Panc1 (cell line): ENCODE measurements at regions not wholly inside any gene's neighbourhood (a gene's known extent, or its start where the extent isn't known, plus 50 kb on each side); places are given as distances from the start of the nearest gene placed in this dataset.

ENCODE experiments used
- CTCF ChIP-seq: fragments of 450-650 bp; IDR thresholded peaks from 2 replicates; pipeline ENCODE4 v1.5.1; 2017; ENCODE audit warnings: mild to moderate bottlenecking
- POLR2AphosphoS5 ChIP-seq: IDR thresholded peaks from 2 replicates; pipeline ENCODE4 v1.6.1; 2012; ENCODE audit warnings: mild to moderate bottlenecking, low read depth, low read length, moderate library complexity
- SIN3A ChIP-seq: IDR thresholded peaks from 2 replicates; pipeline ENCODE4 v1.6.1; 2012; ENCODE audit warnings: low read depth, mild to moderate bottlenecking, low read length, moderate library complexity, borderline replicate concordance; ENCODE audit not compliant: insufficient read depth
- TF ChIP-seq, protein P1 (sequence below), 2 experiments: IDR thresholded peaks; 2 replicates each; pipeline ENCODE4 v1.6.1; 2011 to 2012; ENCODE audit warnings: low read depth in 2 of 2, control low read depth in 1 of 2, low read length in 1 of 2, mild to moderate bottlenecking in 1 of 2, moderate library complexity in 1 of 2; ENCODE audit not compliant: insufficient read depth in 1 of 2

DNA sequence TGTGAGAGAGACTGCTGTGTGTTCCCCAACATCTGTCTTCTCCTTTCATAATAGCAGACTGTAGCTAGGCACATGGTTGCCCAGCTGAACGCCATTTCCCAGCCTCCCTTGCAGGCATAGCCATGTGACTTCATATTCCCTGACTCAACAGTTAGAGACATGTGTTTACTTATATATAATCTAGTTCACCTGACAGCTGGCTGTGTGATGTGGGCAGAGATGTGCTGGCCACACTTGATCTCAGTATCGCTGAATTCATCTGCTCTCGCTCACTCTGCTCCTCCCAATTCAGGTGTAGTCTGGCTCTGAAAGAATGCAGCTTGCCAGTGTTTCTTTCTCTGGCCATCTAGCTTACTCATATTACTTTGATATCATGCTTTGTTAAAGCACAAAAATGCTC lies 52.3 kb upstream of the SEC11C start:
- TF ChIP-seq CTCF (no peak), POLR2AphosphoS5 (no peak), SIN3A (no peak)
- TF ChIP-seq, protein P1, sequence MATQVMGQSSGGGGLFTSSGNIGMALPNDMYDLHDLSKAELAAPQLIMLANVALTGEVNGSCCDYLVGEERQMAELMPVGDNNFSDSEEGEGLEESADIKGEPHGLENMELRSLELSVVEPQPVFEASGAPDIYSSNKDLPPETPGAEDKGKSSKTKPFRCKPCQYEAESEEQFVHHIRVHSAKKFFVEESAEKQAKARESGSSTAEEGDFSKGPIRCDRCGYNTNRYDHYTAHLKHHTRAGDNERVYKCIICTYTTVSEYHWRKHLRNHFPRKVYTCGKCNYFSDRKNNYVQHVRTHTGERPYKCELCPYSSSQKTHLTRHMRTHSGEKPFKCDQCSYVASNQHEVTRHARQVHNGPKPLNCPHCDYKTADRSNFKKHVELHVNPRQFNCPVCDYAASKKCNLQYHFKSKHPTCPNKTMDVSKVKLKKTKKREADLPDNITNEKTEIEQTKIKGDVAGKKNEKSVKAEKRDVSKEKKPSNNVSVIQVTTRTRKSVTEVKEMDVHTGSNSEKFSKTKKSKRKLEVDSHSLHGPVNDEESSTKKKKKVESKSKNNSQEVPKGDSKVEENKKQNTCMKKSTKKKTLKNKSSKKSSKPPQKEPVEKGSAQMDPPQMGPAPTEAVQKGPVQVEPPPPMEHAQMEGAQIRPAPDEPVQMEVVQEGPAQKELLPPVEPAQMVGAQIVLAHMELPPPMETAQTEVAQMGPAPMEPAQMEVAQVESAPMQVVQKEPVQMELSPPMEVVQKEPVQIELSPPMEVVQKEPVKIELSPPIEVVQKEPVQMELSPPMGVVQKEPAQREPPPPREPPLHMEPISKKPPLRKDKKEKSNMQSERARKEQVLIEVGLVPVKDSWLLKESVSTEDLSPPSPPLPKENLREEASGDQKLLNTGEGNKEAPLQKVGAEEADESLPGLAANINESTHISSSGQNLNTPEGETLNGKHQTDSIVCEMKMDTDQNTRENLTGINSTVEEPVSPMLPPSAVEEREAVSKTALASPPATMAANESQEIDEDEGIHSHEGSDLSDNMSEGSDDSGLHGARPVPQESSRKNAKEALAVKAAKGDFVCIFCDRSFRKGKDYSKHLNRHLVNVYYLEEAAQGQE (IDR thresholded peaks at IDR 0.05; ENCODE audit: insufficient read depth in 1 of 2, low read depth in 2 of 2, low read length in 1 of 2) = no peak
